A549 (cell line): ENCODE measurements at regions not wholly inside any gene's neighbourhood (a gene's known extent, or its start where the extent isn't known, plus 50 kb on each side); places are given as distances from the start of the nearest gene placed in this dataset.
"Not testable (repeated sequence)": the region's sequence is repeated elsewhere in the genome, so short reads cannot be mapped to it uniquely, and the experiment has no call there.

Source experiments
- ATAC-seq, 2 experiments: fragments of 200-7000 bp in 1 of 2; fragments of >200 bp in 1 of 2; cut with Nextera tagmentation in 1 of 2; cut with Tn5 transposase in 1 of 2; 3 replicates each; pipeline versions ENCODE4 v1.8.0 to v1.9.1; 2018 to 2020; ENCODE audit warnings: mild to moderate bottlenecking in 1 of 2, moderate library complexity in 1 of 2
- CTCF ChIA-PET: fragments of 300-600 bp; sonication (Branson Sonifier 250); formaldehyde crosslinking; extraction: SDS; loops from one replicate; lab custom pipeline; 2021; ENCODE audit warnings: antibody characterized with exemption, inconsistent platforms; lab: Yijun Ruan, JAX
- POLR2A ChIA-PET: fragments of 350-600 bp; formaldehyde crosslinking; extraction: SDS; loops from one replicate; lab custom pipeline; 2021; ENCODE audit warnings: antibody characterized with exemption, inconsistent platforms; lab: Yijun Ruan, JAX
- DNase-seq, 2 experiments: peaks; one replicate each; pipeline versions ENCODE4 v3.0.0 to v3.0.0-alpha.2; 2011 to 2016; ENCODE audit warnings: low read depth in 1 of 2, low spot score in 1 of 2
- FAIRE-seq: peaks from 2 replicates; lab custom pipeline; 2011; peaks lifted over from hg19 to GRCh38; lab: Jason Lieb, UNC
- H3K27ac ChIP-seq, 2 experiments: fragments of >200 bp; sonication (Bioruptor Twin); formaldehyde crosslinking; 3 replicates each; pipeline ENCODE4 v1.5.1; 2016 to 2017
- H3K4me1 ChIP-seq: fragments of >200 bp; sonication (Bioruptor Twin); formaldehyde crosslinking; 3 replicates; pipeline ENCODE4 v1.6.1; 2016
- H3K4me2 ChIP-seq: fragments of >200 bp; sonication (Bioruptor Twin); formaldehyde crosslinking; 3 replicates; pipeline ENCODE4 v1.6.1; 2016
- H3K4me3 ChIP-seq: fragments of >200 bp; sonication (Bioruptor Twin); formaldehyde crosslinking; 3 replicates; pipeline ENCODE4 v1.5.1; 2016
- H3K9me3 ChIP-seq: fragments of >200 bp; sonication (Bioruptor Twin); formaldehyde crosslinking; 3 replicates; pipeline ENCODE4 v1.6.1; 2016
- CBX8 ChIP-seq: fragments of 200-600 bp; sonication (generic); IDR thresholded peaks from 2 replicates; pipeline ENCODE4 v1.6.1; 2016
- CHD2 ChIP-seq: fragments of 150-350 bp; IDR thresholded peaks from 2 replicates; pipeline ENCODE4 v1.6.1; 2014; ENCODE audit warnings: low read length; ENCODE audit not compliant: partially characterized antibody
- CHD4 ChIP-seq: fragments of 200-600 bp; sonication (generic); IDR thresholded peaks from 2 replicates; pipeline ENCODE4 v1.6.1; 2016; ENCODE audit warnings: antibody characterized with exemption, mild to moderate bottlenecking, borderline replicate concordance
- CTCF ChIP-seq: fragments of >200 bp; sonication (Bioruptor Twin); formaldehyde crosslinking; IDR thresholded peaks from 3 replicates; pipeline ENCODE4 v1.5.1; 2016
- EHMT2 ChIP-seq: fragments of 200-600 bp; sonication (generic); IDR thresholded peaks from 2 replicates; pipeline ENCODE4 v1.6.1; 2016; ENCODE audit warnings: antibody characterized with exemption, low read depth, mild to moderate bottlenecking, moderate library complexity
- EP300 ChIP-seq, 2 experiments: fragments of >200 bp; sonication (Bioruptor Twin); formaldehyde crosslinking; IDR thresholded peaks; 2 replicates in 1 of 2; 3 replicates in 1 of 2; pipeline ENCODE4 v1.6.1; 2016 to 2017
- HDAC2 ChIP-seq: fragments of 200-600 bp; sonication (generic); IDR thresholded peaks from 2 replicates; pipeline ENCODE4 v1.6.1; 2016
- JUNB ChIP-seq: fragments of >200 bp; sonication (Bioruptor Twin); formaldehyde crosslinking; IDR thresholded peaks from 2 replicates; pipeline ENCODE4 v1.6.1; 2016
- PBX3 ChIP-seq: IDR thresholded peaks from 2 replicates; pipeline ENCODE4 v1.6.1; 2012
- RARB ChIP-seq: fragments of 250-450 bp; sonication (Bioruptor Pico); IDR thresholded peaks from 2 replicates; pipeline ENCODE4 v1.8.0; 2021; ENCODE audit warnings: mild to moderate bottlenecking, moderate library complexity
- RCOR1 ChIP-seq: fragments of 150-350 bp; IDR thresholded peaks from 2 replicates; pipeline ENCODE4 v1.6.1; 2014; ENCODE audit warnings: antibody characterized with exemption, low read length, low read depth
- RNF2 ChIP-seq: fragments of 200-600 bp; sonication (generic); IDR thresholded peaks from 2 replicates; pipeline ENCODE4 v1.6.1; 2016; ENCODE audit warnings: low read depth, mild to moderate bottlenecking, antibody characterized with exemption, moderate library complexity, borderline replicate concordance
- SREBF2 ChIP-seq: fragments of 450-650 bp; IDR thresholded peaks from 2 replicates; pipeline ENCODE4 v1.6.1; 2014; ENCODE audit warnings: mild to moderate bottlenecking, moderate library complexity
- ZFP36 ChIP-seq: fragments of 450-650 bp; IDR thresholded peaks from 2 replicates; pipeline ENCODE4 v1.6.1; 2014; ENCODE audit warnings: borderline replicate concordance; ENCODE audit not compliant: partially characterized antibody
- WGBS: methylation state at CpG from one replicate; pipeline ENCODE4 v1.1.6; 2017; ENCODE audit errors: missing lambda C conversion rate; 5-methylcytosine and 5-hydroxymethylcytosine counted together
- TF ChIP-seq, protein P1 (sequence below): fragments of >200 bp; sonication (Bioruptor Twin); formaldehyde crosslinking; IDR thresholded peaks from 2 replicates; pipeline ENCODE4 v1.6.1; 2016
- TF ChIP-seq, protein P2 (sequence below): fragments of 200-600 bp; sonication (generic); IDR thresholded peaks from 2 replicates; pipeline ENCODE4 v1.6.1; 2016; ENCODE audit warnings: antibody characterized with exemption, mild to moderate bottlenecking, moderate library complexity

GRCh38 chr5:99410386-99410785 lies 481.6 kb upstream of the CHD1 start:
- H3K9me3 ChIP-seq, H3K4me3 ChIP-seq, FAIRE-seq, H3K4me1 ChIP-seq, CTCF ChIA-PET, DNase-seq, H3K4me2 ChIP-seq, H3K27ac ChIP-seq, POLR2A ChIA-PET, ATAC-seq: not testable (repeated sequence)
- WGBS = no CpG with 5 or more reads among the region's 30 CpGs

- CTCF ChIA-PET, H3K4me2 ChIP-seq, H3K4me1 ChIP-seq, FAIRE-seq, H3K4me3 ChIP-seq, DNase-seq, ATAC-seq, H3K27ac ChIP-seq, POLR2A ChIA-PET, H3K9me3 ChIP-seq: not testable (repeated sequence)
- 79% methylated on average over 2 of the region's 3 CpGs for WGBS
Measured at GRCh38 chr5:99404764-99405302, 476.0 kb upstream of the CHD1 start.

- H3K4me3 ChIP-seq, H3K4me1 ChIP-seq, ATAC-seq, CTCF ChIA-PET, H3K27ac ChIP-seq, POLR2A ChIA-PET, DNase-seq, FAIRE-seq, H3K9me3 ChIP-seq, H3K4me2 ChIP-seq: not testable (repeated sequence)
- WGBS = 35% methylated on average over 1 of the region's 1 CpG
Measured at GRCh38 chr5:99400571-99400970, 471.8 kb upstream of the CHD1 start.

- Histone ChIP-seq H3K27ac (no peak overlapping the region), H3K4me1 (no peaks in the 10 kb centered on the region), H3K4me2 (no peak overlapping the region), H3K4me3 (no peak overlapping the region), H3K9me3 (0 out of 3 replicates have a peak, but pooled peaks cover 4% of the 10 kb centered on the region)
- ChIA-PET POLR2A (no interaction called here), CTCF (no interaction called here)
- FAIRE-seq = no peak
- TF ChIP-seq EHMT2 (no peak), HDAC2 (no peak), CHD4 (no peak), RNF2 (no peak), CHD2 (no peak), ZFP36 (no peak), RCOR1 (no peak), RARB (CRISPR knock-in tag) (no peak), PBX3 (no peak), EP300 (IDR thresholded peaks at IDR 0.05) (no peak), CBX8 (no peak), SREBF2 (no peak), JUNB (no peak), CTCF (no peak)
- TF ChIP-seq, protein P1, sequence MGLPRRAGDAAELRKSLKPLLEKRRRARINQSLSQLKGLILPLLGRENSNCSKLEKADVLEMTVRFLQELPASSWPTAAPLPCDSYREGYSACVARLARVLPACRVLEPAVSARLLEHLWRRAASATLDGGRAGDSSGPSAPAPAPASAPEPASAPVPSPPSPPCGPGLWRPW = no peak
- TF ChIP-seq, protein P2, sequence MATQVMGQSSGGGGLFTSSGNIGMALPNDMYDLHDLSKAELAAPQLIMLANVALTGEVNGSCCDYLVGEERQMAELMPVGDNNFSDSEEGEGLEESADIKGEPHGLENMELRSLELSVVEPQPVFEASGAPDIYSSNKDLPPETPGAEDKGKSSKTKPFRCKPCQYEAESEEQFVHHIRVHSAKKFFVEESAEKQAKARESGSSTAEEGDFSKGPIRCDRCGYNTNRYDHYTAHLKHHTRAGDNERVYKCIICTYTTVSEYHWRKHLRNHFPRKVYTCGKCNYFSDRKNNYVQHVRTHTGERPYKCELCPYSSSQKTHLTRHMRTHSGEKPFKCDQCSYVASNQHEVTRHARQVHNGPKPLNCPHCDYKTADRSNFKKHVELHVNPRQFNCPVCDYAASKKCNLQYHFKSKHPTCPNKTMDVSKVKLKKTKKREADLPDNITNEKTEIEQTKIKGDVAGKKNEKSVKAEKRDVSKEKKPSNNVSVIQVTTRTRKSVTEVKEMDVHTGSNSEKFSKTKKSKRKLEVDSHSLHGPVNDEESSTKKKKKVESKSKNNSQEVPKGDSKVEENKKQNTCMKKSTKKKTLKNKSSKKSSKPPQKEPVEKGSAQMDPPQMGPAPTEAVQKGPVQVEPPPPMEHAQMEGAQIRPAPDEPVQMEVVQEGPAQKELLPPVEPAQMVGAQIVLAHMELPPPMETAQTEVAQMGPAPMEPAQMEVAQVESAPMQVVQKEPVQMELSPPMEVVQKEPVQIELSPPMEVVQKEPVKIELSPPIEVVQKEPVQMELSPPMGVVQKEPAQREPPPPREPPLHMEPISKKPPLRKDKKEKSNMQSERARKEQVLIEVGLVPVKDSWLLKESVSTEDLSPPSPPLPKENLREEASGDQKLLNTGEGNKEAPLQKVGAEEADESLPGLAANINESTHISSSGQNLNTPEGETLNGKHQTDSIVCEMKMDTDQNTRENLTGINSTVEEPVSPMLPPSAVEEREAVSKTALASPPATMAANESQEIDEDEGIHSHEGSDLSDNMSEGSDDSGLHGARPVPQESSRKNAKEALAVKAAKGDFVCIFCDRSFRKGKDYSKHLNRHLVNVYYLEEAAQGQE = no peak
- no peak for DNase-seq
- ATAC-seq = no peak
Measured at GRCh38 chr5:99398976-99399375, 470.2 kb upstream of the CHD1 start.
